ENCODE measurements at regions not wholly inside any gene's neighbourhood (a gene's known extent, or its start where the extent isn't known, plus 50 kb on each side); places are given as distances from the start of the nearest gene placed in this dataset.

- Histone ChIP-seq H3K27me3 (replicated peaks; ENCODE audit: insufficient read depth, low read depth, low read length, poor library complexity) (no peaks in the 10 kb centered on the region), H3K4me1 (ENCODE audit: insufficient read depth, low read length, poor library complexity, severe bottlenecking) (no peaks in the 10 kb centered on the region), H3K27ac (ENCODE audit: low read depth, low read length, poor library complexity, severe bottlenecking) (no peak overlapping the region), H3K4me3 (ENCODE audit: low read depth, low read length, poor library complexity, severe bottlenecking) (no peak overlapping the region), H3K36me3 (ENCODE audit: insufficient read depth, low read length, poor library complexity, severe bottlenecking) (no peaks in the 10 kb centered on the region), H3K9me3 (ENCODE audit: low read depth, low read length, poor library complexity, severe bottlenecking) (no peaks in the 10 kb centered on the region)
- ChIA-PET CTCF (no interaction called here), POLR2A (ENCODE audit: low non-redundant PET) (no interaction called here)
- BruUV-seq (replicated peaks): no TSS peak
- DNase-seq (ENCODE audit: low spot score): no peak
- TF ChIP-seq EZH2 (IDR thresholded peaks at IDR 0.05; ENCODE audit: borderline replicate concordance, low read depth, low read length, poor library complexity, severe bottlenecking) (no peak), CTCF (conservative IDR thresholded peaks at IDR 0.05; ENCODE audit: low read depth, low read length) (no peak)
- intact Hi-C loops (cut with micrococcal nuclease; ENCODE audit: unreplicated experiment): no loop called here
These were observed 308.1 kb upstream of the ADGRL2 start for GRCh38 chr1:81492628-81493027.

- POLR2A ChIA-PET (ENCODE audit: low non-redundant PET): no interaction called here
- H3K27me3 ChIP-seq (replicated peaks; ENCODE audit: insufficient read depth, low read depth, low read length, poor library complexity): no peaks in the 10 kb centered on the region
- BruUV-seq (replicated peaks): no TSS peak
- H3K4me3 ChIP-seq (ENCODE audit: low read depth, low read length, poor library complexity, severe bottlenecking): no peak overlapping the region
- CTCF ChIA-PET: no interaction called here
- TF ChIP-seq EZH2 (IDR thresholded peaks at IDR 0.05; ENCODE audit: borderline replicate concordance, low read depth, low read length, poor library complexity, severe bottlenecking): no peak
- TF ChIP-seq CTCF (conservative IDR thresholded peaks at IDR 0.05; ENCODE audit: low read depth, low read length): no peak
- H3K4me1 ChIP-seq (ENCODE audit: insufficient read depth, low read length, poor library complexity, severe bottlenecking): no peaks in the 10 kb centered on the region
- H3K27ac ChIP-seq (ENCODE audit: low read depth, low read length, poor library complexity, severe bottlenecking): no peak overlapping the region
- intact Hi-C loops (cut with micrococcal nuclease; ENCODE audit: unreplicated experiment): no loop called here
- DNase-seq (ENCODE audit: low spot score): no peak
- H3K36me3 ChIP-seq (ENCODE audit: insufficient read depth, low read length, poor library complexity, severe bottlenecking): no peaks in the 10 kb centered on the region
- no peaks in the 10 kb centered on the region for H3K9me3 ChIP-seq (ENCODE audit: low read depth, low read length, poor library complexity, severe bottlenecking)
These were observed 310.1 kb upstream of the ADGRL2 start for GRCh38 chr1:81490614-81491013.

- intact Hi-C loops (cut with micrococcal nuclease; ENCODE audit: unreplicated experiment): no loop called here
- H3K27me3 ChIP-seq (replicated peaks; ENCODE audit: insufficient read depth, low read depth, low read length, poor library complexity): no peaks in the 10 kb centered on the region
- no peaks in the 10 kb centered on the region for H3K4me1 ChIP-seq (ENCODE audit: insufficient read depth, low read length, poor library complexity, severe bottlenecking)
- no peak for DNase-seq (ENCODE audit: low spot score)
- CTCF ChIA-PET: no interaction called here
- H3K36me3 ChIP-seq (ENCODE audit: insufficient read depth, low read length, poor library complexity, severe bottlenecking): no peaks in the 10 kb centered on the region
- no peak overlapping the region for H3K27ac ChIP-seq (ENCODE audit: low read depth, low read length, poor library complexity, severe bottlenecking)
- H3K4me3 ChIP-seq (ENCODE audit: low read depth, low read length, poor library complexity, severe bottlenecking): no peak overlapping the region
- no peak for TF ChIP-seq CTCF (conservative IDR thresholded peaks at IDR 0.05; ENCODE audit: low read depth, low read length)
- no peak for TF ChIP-seq EZH2 (IDR thresholded peaks at IDR 0.05; ENCODE audit: borderline replicate concordance, low read depth, low read length, poor library complexity, severe bottlenecking)
- no peaks in the 10 kb centered on the region for H3K9me3 ChIP-seq (ENCODE audit: low read depth, low read length, poor library complexity, severe bottlenecking)
- POLR2A ChIA-PET (ENCODE audit: low non-redundant PET): no interaction called here
- BruUV-seq (replicated peaks): no TSS peak
These were observed 311.3 kb upstream of the ADGRL2 start for GRCh38 chr1:81489372-81489934.

All from A673 (cell line).